Neural cell (in vitro differentiated cells): ENCODE measurements at regions not wholly inside any gene's neighbourhood (a gene's known extent, or its start where the extent isn't known, plus 50 kb on each side); places are given as distances from the start of the nearest gene placed in this dataset.

Experiments used
- MXI1 ChIP-seq: fragments of 450-650 bp; conservative IDR thresholded peaks from 2 replicates; pipeline ENCODE4 v1.6.1; 2014; ENCODE audit warnings: antibody characterized with exemption, mild to moderate bottlenecking; ENCODE audit not compliant: poor library complexity, severe bottlenecking
- SMC3 ChIP-seq: fragments of 450-650 bp; conservative IDR thresholded peaks from 2 replicates; pipeline ENCODE4 v1.6.1; 2014; ENCODE audit warnings: antibody characterized with exemption, mild to moderate bottlenecking, moderate library complexity; ENCODE audit not compliant: poor library complexity
- TAF1 ChIP-seq: IDR thresholded peaks from 2 replicates; pipeline ENCODE4 v1.6.1; 2012; ENCODE audit warnings: low read depth
- TF ChIP-seq, protein P1 (sequence below): fragments of 450-650 bp; IDR thresholded peaks from 2 replicates; pipeline ENCODE4 v1.5.1; 2014; ENCODE audit warnings: antibody characterized with exemption, mild to moderate bottlenecking, moderate library complexity; ENCODE audit not compliant: poor library complexity, severe bottlenecking
- TF ChIP-seq, protein P2 (sequence below): IDR thresholded peaks from 2 replicates; pipeline ENCODE4 v1.6.1; 2012; ENCODE audit warnings: borderline replicate concordance

DNA sequence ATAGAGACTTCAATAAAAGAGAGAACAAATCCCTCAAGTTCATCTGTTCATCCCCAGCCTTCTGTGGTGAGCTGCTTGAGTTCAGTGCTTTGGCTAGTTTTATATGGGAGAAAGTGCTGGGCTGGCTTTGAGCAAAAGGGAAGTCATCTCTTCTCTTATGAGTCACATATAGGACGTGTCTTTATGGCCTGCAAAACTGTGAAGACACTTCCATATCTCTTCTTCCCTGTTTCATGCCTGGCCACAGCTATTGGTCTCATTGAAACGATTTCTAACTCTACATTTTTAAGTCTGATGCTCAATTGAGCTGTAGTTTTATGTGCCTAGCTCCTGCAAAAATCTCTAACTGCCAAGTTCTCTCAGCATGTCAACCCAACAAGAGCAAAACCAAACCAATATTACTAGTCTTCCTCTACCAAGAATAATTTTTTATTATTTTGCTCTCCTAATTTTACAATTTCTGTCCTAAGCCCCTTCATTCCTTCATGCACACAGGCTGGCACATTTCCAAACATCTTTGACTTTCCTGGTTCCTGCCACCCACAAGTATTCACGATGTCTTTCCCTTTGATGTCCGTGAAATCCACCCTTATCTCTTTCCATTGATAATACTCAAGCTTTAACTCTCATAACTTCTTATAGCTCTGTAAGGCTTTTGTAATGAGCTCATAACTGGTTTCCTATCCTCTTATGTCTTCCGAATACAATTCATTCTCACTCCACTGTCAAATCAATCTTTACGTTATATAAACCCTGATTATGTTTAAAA lies 165.3 kb downstream of the BTC start:
- TF ChIP-seq, protein P1, sequence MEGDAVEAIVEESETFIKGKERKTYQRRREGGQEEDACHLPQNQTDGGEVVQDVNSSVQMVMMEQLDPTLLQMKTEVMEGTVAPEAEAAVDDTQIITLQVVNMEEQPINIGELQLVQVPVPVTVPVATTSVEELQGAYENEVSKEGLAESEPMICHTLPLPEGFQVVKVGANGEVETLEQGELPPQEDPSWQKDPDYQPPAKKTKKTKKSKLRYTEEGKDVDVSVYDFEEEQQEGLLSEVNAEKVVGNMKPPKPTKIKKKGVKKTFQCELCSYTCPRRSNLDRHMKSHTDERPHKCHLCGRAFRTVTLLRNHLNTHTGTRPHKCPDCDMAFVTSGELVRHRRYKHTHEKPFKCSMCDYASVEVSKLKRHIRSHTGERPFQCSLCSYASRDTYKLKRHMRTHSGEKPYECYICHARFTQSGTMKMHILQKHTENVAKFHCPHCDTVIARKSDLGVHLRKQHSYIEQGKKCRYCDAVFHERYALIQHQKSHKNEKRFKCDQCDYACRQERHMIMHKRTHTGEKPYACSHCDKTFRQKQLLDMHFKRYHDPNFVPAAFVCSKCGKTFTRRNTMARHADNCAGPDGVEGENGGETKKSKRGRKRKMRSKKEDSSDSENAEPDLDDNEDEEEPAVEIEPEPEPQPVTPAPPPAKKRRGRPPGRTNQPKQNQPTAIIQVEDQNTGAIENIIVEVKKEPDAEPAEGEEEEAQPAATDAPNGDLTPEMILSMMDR = no peak
- TF ChIP-seq MXI1 (no peak), TAF1 (no peak), SMC3 (no peak)
- TF ChIP-seq, protein P2, sequence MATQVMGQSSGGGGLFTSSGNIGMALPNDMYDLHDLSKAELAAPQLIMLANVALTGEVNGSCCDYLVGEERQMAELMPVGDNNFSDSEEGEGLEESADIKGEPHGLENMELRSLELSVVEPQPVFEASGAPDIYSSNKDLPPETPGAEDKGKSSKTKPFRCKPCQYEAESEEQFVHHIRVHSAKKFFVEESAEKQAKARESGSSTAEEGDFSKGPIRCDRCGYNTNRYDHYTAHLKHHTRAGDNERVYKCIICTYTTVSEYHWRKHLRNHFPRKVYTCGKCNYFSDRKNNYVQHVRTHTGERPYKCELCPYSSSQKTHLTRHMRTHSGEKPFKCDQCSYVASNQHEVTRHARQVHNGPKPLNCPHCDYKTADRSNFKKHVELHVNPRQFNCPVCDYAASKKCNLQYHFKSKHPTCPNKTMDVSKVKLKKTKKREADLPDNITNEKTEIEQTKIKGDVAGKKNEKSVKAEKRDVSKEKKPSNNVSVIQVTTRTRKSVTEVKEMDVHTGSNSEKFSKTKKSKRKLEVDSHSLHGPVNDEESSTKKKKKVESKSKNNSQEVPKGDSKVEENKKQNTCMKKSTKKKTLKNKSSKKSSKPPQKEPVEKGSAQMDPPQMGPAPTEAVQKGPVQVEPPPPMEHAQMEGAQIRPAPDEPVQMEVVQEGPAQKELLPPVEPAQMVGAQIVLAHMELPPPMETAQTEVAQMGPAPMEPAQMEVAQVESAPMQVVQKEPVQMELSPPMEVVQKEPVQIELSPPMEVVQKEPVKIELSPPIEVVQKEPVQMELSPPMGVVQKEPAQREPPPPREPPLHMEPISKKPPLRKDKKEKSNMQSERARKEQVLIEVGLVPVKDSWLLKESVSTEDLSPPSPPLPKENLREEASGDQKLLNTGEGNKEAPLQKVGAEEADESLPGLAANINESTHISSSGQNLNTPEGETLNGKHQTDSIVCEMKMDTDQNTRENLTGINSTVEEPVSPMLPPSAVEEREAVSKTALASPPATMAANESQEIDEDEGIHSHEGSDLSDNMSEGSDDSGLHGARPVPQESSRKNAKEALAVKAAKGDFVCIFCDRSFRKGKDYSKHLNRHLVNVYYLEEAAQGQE = no peak
